Liver (tissue), 8 donors: ENCODE measurements at regions not wholly inside any gene's neighbourhood (a gene's known extent, or its start where the extent isn't known, plus 50 kb on each side); places are given as distances from the start of the nearest gene placed in this dataset.

ENCODE experiments used
- DNase-seq: peaks from one replicate; pipeline ENCODE4 v3.0.0-alpha.2; 2017; ENCODE audit warnings: low spot score
- H3K27ac ChIP-seq, 2 donors: one replicate each; pipeline ENCODE4 v1.7.0; 2013; ENCODE audit warnings: inconsistent platforms in 2 of 2, low read length in 2 of 2, control low read depth in 1 of 2, low read depth in 1 of 2, mild to moderate bottlenecking in 1 of 2
- H3K27me3 ChIP-seq, 4 donors: one replicate each; pipeline versions ENCODE4 v1.6.1 to v1.7.0; 2013; ENCODE audit warnings: low read length in 3 of 4, inconsistent platforms in 1 of 4, mild to moderate bottlenecking in 1 of 4, moderate library complexity in 1 of 4; ENCODE audit not compliant: control insufficient read depth in 4 of 4, insufficient read depth in 4 of 4
- H3K36me3 ChIP-seq, 4 donors: one replicate each; pipeline versions ENCODE4 v1.6.1 to v1.7.0; 2013; ENCODE audit warnings: low read length in 3 of 4, mild to moderate bottlenecking in 3 of 4, low read depth in 1 of 4, moderate library complexity in 1 of 4; ENCODE audit not compliant: control insufficient read depth in 4 of 4, insufficient read depth in 3 of 4
- H3K4me1 ChIP-seq, 4 donors: one replicate each; pipeline versions ENCODE4 v1.6.1 to v1.7.0; 2013; ENCODE audit warnings: low read length in 3 of 4, mild to moderate bottlenecking in 3 of 4, moderate library complexity in 1 of 4; ENCODE audit not compliant: control insufficient read depth in 4 of 4, insufficient read depth in 4 of 4
- H3K4me3 ChIP-seq, 3 donors: one replicate each; pipeline versions ENCODE4 v1.6.1 to v1.7.0; 2013; ENCODE audit warnings: low read length in 3 of 3, control low read depth in 1 of 3, low read depth in 1 of 3, mild to moderate bottlenecking in 1 of 3
- H3K9ac ChIP-seq, 2 donors: one replicate each; pipeline ENCODE4 v1.7.0; 2013; ENCODE audit warnings: low read length in 2 of 2, mild to moderate bottlenecking in 2 of 2, moderate library complexity in 2 of 2, control low read depth in 1 of 2, low read depth in 1 of 2
- H3K9me3 ChIP-seq, 4 donors: one replicate each; pipeline versions ENCODE4 v1.6.1 to v1.7.0; 2013; ENCODE audit warnings: low read length in 3 of 4; ENCODE audit not compliant: control insufficient read depth in 4 of 4
- ATF3 ChIP-seq: IDR thresholded peaks from 2 replicates; pipeline ENCODE4 v1.6.1; 2016; ENCODE audit warnings: antibody characterized with exemption
- CTCF ChIP-seq: fragments of 150-350 bp; IDR thresholded peaks from 2 replicates; pipeline ENCODE4 v1.5.1; 2017; ENCODE audit warnings: improper control_type of control experiment, low read depth, low read length; ENCODE audit not compliant: missing input control
- GABPA ChIP-seq, 2 donors: IDR thresholded peaks in 1 of 2; conservative IDR thresholded peaks in 1 of 2; 2 replicates each; pipeline ENCODE4 v1.6.1; 2016; ENCODE audit warnings: antibody characterized with exemption in 2 of 2, mild to moderate bottlenecking in 1 of 2, moderate library complexity in 1 of 2
- HNF4A ChIP-seq, 2 donors: conservative IDR thresholded peaks; 2 replicates each; pipeline ENCODE4 v1.6.1; 2016; ENCODE audit warnings: antibody characterized with exemption in 2 of 2, mild to moderate bottlenecking in 2 of 2
- HNF4G ChIP-seq: IDR thresholded peaks from 2 replicates; pipeline ENCODE4 v1.6.1; 2016; ENCODE audit warnings: antibody characterized with exemption
- MAX ChIP-seq: IDR thresholded peaks from 2 replicates; pipeline ENCODE4 v1.6.1; 2016; ENCODE audit warnings: antibody characterized with exemption
- NR2F2 ChIP-seq: IDR thresholded peaks from 2 replicates; pipeline ENCODE4 v1.6.1; 2016; ENCODE audit warnings: antibody characterized with exemption
- RXRA ChIP-seq, 2 donors: IDR thresholded peaks; 2 replicates each; pipeline ENCODE4 v1.6.1; 2017 to 2018; ENCODE audit warnings: antibody characterized with exemption in 2 of 2, mild to moderate bottlenecking in 1 of 2
- YY1 ChIP-seq: IDR thresholded peaks from 2 replicates; pipeline ENCODE4 v1.6.1; 2016; ENCODE audit warnings: antibody characterized with exemption, mild to moderate bottlenecking
- WGBS: extraction: QIAGEN DNeasy Blood & Tissue Kit; methylation state at CpG from one replicate; pipeline ENCODE4 v1.1.7; 2013; 5-methylcytosine and 5-hydroxymethylcytosine counted together
- donor health status: healthy.
- donor health status: healthy.
- donor health status: healthy.
- donor health status: healthy.
- donor health status: healthy.

GRCh38 chr3:20849975-20850374 lies 664.0 kb upstream of the SGO1 start:
- WGBS: 93% methylated on average over 5 of the region's 5 CpGs
- TF ChIP-seq ATF3 (no peak), HNF4A (conservative IDR thresholded peaks at IDR 0.05) (no peak), HNF4G (no peak)

GRCh38 chr3:20846832-20847231 lies 660.8 kb upstream of the SGO1 start:
- TF ChIP-seq HNF4A (conservative IDR thresholded peaks at IDR 0.05): peak in 1 of 2 donors; percentile 12
- TF ChIP-seq MAX: no peak
- TF ChIP-seq RXRA (IDR thresholded peaks at IDR 0.05): no peak
- H3K27me3 ChIP-seq: no peaks in the 10 kb centered on the region
- no peak for DNase-seq

More at GRCh38 chr3:20849975-20850374, 664.0 kb upstream of the SGO1 start:
- Histone ChIP-seq H3K9ac (no peak overlapping the region), H3K4me1 (no peaks in the 10 kb centered on the region), H3K27ac (no peak overlapping the region), H3K36me3 (no peaks in the 10 kb centered on the region), H3K27me3 (no peaks in the 10 kb centered on the region), H3K4me3 (no peak overlapping the region), H3K9me3 (no peaks in the 10 kb centered on the region)
- no peak for DNase-seq

GRCh38 chr3:20846066-20846465 lies 660.1 kb upstream of the SGO1 start:
- Histone ChIP-seq H3K9me3 (no peaks in the 10 kb centered on the region), H3K27ac (no peak overlapping the region), H3K9ac (no peak overlapping the region), H3K4me1 (peaks cover 0 to 3% (median 1%) of the 10 kb centered on the region in 4 donors), H3K4me3 (no peak overlapping the region), H3K36me3 (no peaks in the 10 kb centered on the region), H3K27me3 (no peaks in the 10 kb centered on the region)
- no peak for DNase-seq
- 97% methylated on average over 2 of the region's 2 CpGs for WGBS
- no peak for TF ChIP-seq YY1
- no peak for TF ChIP-seq GABPA (IDR thresholded peaks at IDR 0.05 in 1 of 2, conservative IDR thresholded peaks at IDR 0.05 in 1 of 2)
- TF ChIP-seq ATF3: no peak
- no peak for TF ChIP-seq MAX
- TF ChIP-seq CTCF: no peak
- no peak for TF ChIP-seq NR2F2
- TF ChIP-seq HNF4G: no peak

More at GRCh38 chr3:20846832-20847231, 660.8 kb upstream of the SGO1 start:
- H3K27ac ChIP-seq: no peak overlapping the region
- peaks cover 0 to 3% (median 1%) of the 10 kb centered on the region in 4 donors for H3K4me1 ChIP-seq
- no peaks in the 10 kb centered on the region for H3K9me3 ChIP-seq
- H3K36me3 ChIP-seq: no peaks in the 10 kb centered on the region
- whole genome bisulfite sequencing: 68% methylated on average over 3 of the region's 3 CpGs
- H3K9ac ChIP-seq: no peak overlapping the region
- H3K4me3 ChIP-seq: no peak overlapping the region

GRCh38 chr3:20844851-20845250 lies 658.8 kb upstream of the SGO1 start:
- Histone ChIP-seq H3K4me3 (no peak overlapping the region), H3K27me3 (no peaks in the 10 kb centered on the region), H3K9me3 (no peaks in the 10 kb centered on the region), H3K4me1 (peaks cover 0 to 3% (median 1%) of the 10 kb centered on the region in 4 donors), H3K9ac (no peak overlapping the region), H3K36me3 (no peaks in the 10 kb centered on the region), H3K27ac (no peak overlapping the region)
- 84% methylated on average over 5 of the region's 5 CpGs for WGBS
- DNase-seq: no peak
- no peak for TF ChIP-seq CTCF
